ENCODE measurements at regions not wholly inside any gene's neighbourhood (a gene's known extent, or its start where the extent isn't known, plus 50 kb on each side); places are given as distances from the start of the nearest gene placed in this dataset.

DNA sequence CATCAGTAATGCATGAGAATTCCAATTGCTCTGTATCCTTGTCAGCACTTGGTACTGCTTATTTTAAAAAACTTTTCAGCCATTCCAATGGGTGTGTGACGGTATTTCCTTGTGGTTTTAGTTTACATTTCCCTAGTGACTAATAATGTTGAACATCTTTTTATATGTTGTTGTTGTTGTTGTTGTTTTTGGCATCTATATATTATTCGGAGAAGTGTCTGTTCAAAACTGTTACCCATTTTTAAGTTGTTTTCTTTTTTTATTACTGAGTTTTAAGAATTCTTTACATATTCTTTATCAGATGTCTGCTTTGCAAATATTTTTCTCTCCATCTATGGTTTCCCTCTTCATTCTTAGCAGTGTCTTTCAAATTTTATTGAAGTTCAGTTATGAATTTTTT, 231.1 kb upstream of the POU3F1 start:
- TF ChIP-seq, protein P1, sequence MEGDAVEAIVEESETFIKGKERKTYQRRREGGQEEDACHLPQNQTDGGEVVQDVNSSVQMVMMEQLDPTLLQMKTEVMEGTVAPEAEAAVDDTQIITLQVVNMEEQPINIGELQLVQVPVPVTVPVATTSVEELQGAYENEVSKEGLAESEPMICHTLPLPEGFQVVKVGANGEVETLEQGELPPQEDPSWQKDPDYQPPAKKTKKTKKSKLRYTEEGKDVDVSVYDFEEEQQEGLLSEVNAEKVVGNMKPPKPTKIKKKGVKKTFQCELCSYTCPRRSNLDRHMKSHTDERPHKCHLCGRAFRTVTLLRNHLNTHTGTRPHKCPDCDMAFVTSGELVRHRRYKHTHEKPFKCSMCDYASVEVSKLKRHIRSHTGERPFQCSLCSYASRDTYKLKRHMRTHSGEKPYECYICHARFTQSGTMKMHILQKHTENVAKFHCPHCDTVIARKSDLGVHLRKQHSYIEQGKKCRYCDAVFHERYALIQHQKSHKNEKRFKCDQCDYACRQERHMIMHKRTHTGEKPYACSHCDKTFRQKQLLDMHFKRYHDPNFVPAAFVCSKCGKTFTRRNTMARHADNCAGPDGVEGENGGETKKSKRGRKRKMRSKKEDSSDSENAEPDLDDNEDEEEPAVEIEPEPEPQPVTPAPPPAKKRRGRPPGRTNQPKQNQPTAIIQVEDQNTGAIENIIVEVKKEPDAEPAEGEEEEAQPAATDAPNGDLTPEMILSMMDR (IDR thresholded peaks at IDR 0.05) = no peak
- TF ChIP-seq POLR2A (IDR thresholded peaks at IDR 0.05) = no peak
